DND-41 (cell line): ENCODE measurements at regions not wholly inside any gene's neighbourhood (a gene's known extent, or its start where the extent isn't known, plus 50 kb on each side); places are given as distances from the start of the nearest gene placed in this dataset.

ENCODE experiments used
- CTCF ChIP-seq: IDR thresholded peaks from 2 replicates; pipeline ENCODE4 v1.5.1; 2012; ENCODE audit warnings: borderline replicate concordance, low read length, moderate library complexity, mild to moderate bottlenecking; ENCODE audit not compliant: poor library complexity, severe bottlenecking; ENCODE audit errors: extremely low read depth
- EZH2 ChIP-seq: IDR thresholded peaks from 3 replicates; pipeline ENCODE4 v1.6.1; 2012; ENCODE audit warnings: borderline replicate concordance, low read depth, mild to moderate bottlenecking, moderate library complexity, low read length, inconsistent platforms; ENCODE audit not compliant: severe bottlenecking

GRCh38 chr2:41958251-41958650 is 89.6 kb upstream of the PKDCC start:
- no peak for TF ChIP-seq CTCF
- no peak for TF ChIP-seq EZH2
